Ishikawa (cell line): ENCODE measurements at regions not wholly inside any gene's neighbourhood (a gene's known extent, or its start where the extent isn't known, plus 50 kb on each side); places are given as distances from the start of the nearest gene placed in this dataset.

Experiments used
- CEBPB ChIP-seq: IDR thresholded peaks from 2 replicates; pipeline ENCODE4 v1.6.1; 2012
- TEAD4 ChIP-seq: IDR thresholded peaks from 2 replicates; pipeline ENCODE4 v1.6.1; 2012

- TF ChIP-seq TEAD4 (no peak), CEBPB (no peak)
Observed at GRCh38 chr22:48627966-48628365, 1199.7 kb downstream of the BRD1 start.
